ENCODE measurements at regions not wholly inside any gene's neighbourhood (a gene's known extent, or its start where the extent isn't known, plus 50 kb on each side); places are given as distances from the start of the nearest gene placed in this dataset.

DNA sequence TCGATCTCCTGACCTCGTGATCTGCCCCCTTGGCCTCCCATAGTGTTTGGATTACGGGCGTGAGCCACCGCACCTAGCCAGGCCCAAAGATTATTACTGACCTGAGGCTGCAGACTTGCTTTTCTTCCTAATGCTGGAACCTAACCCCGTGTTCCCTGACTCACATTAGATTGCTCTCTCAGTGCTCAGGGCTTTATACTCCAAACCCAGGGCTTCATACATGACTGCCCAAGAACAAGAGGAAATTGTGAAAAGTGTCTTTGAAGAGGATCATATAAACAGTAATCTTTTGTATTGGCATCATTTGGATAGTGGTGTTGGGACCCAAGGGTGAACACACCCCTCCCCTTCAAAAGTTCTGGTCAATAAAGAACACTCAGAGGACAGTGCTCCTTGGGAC is 233.3 kb upstream of the TAS2R1 start:
- H3K9ac ChIP-seq (ENCODE audit: low read depth in 1 of 2, low read length in 2 of 2): no peak overlapping the region
- H3K4me1 ChIP-seq (ENCODE audit: control insufficient read depth in 4 of 4, insufficient read depth in 4 of 4, low read length in 3 of 4): no peaks in the 10 kb centered on the region
- DNase-seq (ENCODE audit: low spot score): no peak
- H3K4me3 ChIP-seq (ENCODE audit: low read depth in 1 of 3, low read length in 3 of 3): no peak overlapping the region
- H3K36me3 ChIP-seq (ENCODE audit: control insufficient read depth in 4 of 4, insufficient read depth in 3 of 4, low read depth in 1 of 4, low read length in 3 of 4): no peaks in the 10 kb centered on the region
- peaks cover 3 to 11% (median 5%) of the 10 kb centered on the region in 4 donors for H3K9me3 ChIP-seq (ENCODE audit: control insufficient read depth in 4 of 4, low read length in 3 of 4)
- TF ChIP-seq, protein P1, sequence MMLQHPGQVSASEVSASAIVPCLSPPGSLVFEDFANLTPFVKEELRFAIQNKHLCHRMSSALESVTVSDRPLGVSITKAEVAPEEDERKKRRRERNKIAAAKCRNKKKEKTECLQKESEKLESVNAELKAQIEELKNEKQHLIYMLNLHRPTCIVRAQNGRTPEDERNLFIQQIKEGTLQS (IDR thresholded peaks at IDR 0.05): no peak
- no peak for TF ChIP-seq TAF1 (conservative IDR thresholded peaks at IDR 0.05)
- no peak for TF ChIP-seq JUND (IDR thresholded peaks at IDR 0.05)
- TF ChIP-seq GABPA (IDR thresholded peaks at IDR 0.05 in 1 of 2, conservative IDR thresholded peaks at IDR 0.05 in 1 of 2): no peak
- TF ChIP-seq HNF4A (conservative IDR thresholded peaks at IDR 0.05): no peak
- no peak for TF ChIP-seq RXRA (IDR thresholded peaks at IDR 0.05)
- no peak for TF ChIP-seq HNF4G (IDR thresholded peaks at IDR 0.05)
- TF ChIP-seq, protein P2, sequence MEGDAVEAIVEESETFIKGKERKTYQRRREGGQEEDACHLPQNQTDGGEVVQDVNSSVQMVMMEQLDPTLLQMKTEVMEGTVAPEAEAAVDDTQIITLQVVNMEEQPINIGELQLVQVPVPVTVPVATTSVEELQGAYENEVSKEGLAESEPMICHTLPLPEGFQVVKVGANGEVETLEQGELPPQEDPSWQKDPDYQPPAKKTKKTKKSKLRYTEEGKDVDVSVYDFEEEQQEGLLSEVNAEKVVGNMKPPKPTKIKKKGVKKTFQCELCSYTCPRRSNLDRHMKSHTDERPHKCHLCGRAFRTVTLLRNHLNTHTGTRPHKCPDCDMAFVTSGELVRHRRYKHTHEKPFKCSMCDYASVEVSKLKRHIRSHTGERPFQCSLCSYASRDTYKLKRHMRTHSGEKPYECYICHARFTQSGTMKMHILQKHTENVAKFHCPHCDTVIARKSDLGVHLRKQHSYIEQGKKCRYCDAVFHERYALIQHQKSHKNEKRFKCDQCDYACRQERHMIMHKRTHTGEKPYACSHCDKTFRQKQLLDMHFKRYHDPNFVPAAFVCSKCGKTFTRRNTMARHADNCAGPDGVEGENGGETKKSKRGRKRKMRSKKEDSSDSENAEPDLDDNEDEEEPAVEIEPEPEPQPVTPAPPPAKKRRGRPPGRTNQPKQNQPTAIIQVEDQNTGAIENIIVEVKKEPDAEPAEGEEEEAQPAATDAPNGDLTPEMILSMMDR (IDR thresholded peaks at IDR 0.05; ENCODE audit: low read depth, low read length, missing input control): no peak
- TF ChIP-seq NR2F2 (IDR thresholded peaks at IDR 0.05): no peak
- TF ChIP-seq EGR1 (IDR thresholded peaks at IDR 0.05; ENCODE audit: low read depth in 2 of 2): no peak
- WGBS: 85% methylated on average over 6 of the region's 6 CpGs
- no peak overlapping the region for H3K27ac ChIP-seq (ENCODE audit: low read depth in 1 of 2, low read length in 2 of 2)
- H3K27me3 ChIP-seq (ENCODE audit: control insufficient read depth in 4 of 4, insufficient read depth in 4 of 4, low read length in 3 of 4): peaks cover 0 to 3% (median 0%) of the 10 kb centered on the region in 4 donors

DNA sequence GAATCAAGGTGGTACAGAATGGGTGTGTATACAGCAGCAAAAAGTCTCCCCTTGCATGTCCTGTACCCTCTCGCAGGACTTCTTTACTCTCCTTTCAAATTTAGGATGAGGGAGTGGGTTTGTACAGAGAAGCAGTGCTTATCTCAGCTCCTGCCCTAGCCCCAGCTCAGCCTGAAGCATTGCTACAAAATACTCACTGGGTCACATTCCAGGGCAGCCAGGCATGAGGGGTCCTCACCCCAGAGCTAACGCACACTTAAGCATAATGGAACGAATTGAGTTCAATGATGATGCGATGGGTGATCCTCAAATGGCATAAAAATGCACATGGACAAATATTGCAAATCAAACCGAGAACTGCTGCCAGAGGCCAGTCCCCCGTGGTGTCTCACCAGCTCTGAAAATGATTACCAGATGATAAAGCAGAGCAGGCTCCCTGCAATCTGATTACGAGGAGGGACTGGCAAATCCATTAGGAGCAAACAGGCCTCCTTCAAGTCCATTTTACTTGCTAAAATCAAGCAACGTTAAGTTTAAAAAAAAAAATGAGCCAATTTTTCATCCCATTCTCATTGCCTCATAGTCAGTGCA is 231.6 kb upstream of the TAS2R1 start:
- H3K36me3 ChIP-seq (ENCODE audit: control insufficient read depth in 4 of 4, insufficient read depth in 3 of 4, low read depth in 1 of 4, low read length in 3 of 4): no peaks in the 10 kb centered on the region
- DNase-seq (ENCODE audit: low spot score): no peak
- H3K4me3 ChIP-seq (ENCODE audit: low read depth in 1 of 3, low read length in 3 of 3): no peak overlapping the region
- peaks cover 0 to 14% (median 4%) of the 10 kb centered on the region in 4 donors for H3K9me3 ChIP-seq (ENCODE audit: control insufficient read depth in 4 of 4, low read length in 3 of 4)
- H3K4me1 ChIP-seq (ENCODE audit: control insufficient read depth in 4 of 4, insufficient read depth in 4 of 4, low read length in 3 of 4): no peaks in the 10 kb centered on the region
- no peak overlapping the region for H3K27ac ChIP-seq (ENCODE audit: low read depth in 1 of 2, low read length in 2 of 2)
- no peak for TF ChIP-seq HNF4A (conservative IDR thresholded peaks at IDR 0.05)
- no peak for TF ChIP-seq FOXA1 (IDR thresholded peaks at IDR 0.05)
- no peak for TF ChIP-seq JUND (IDR thresholded peaks at IDR 0.05)
- TF ChIP-seq, protein P2 (IDR thresholded peaks at IDR 0.05; ENCODE audit: low read depth, low read length, missing input control): no peak
- no peak for TF ChIP-seq EGR1 (IDR thresholded peaks at IDR 0.05; ENCODE audit: low read depth in 2 of 2)
- H3K27me3 ChIP-seq (ENCODE audit: control insufficient read depth in 4 of 4, insufficient read depth in 4 of 4, low read length in 3 of 4): peaks cover 0 to 3% (median 0%) of the 10 kb centered on the region in 4 donors
- H3K9ac ChIP-seq (ENCODE audit: low read depth in 1 of 2, low read length in 2 of 2): no peak overlapping the region
- WGBS: 43% methylated on average over 8 of the region's 8 CpGs

DNA sequence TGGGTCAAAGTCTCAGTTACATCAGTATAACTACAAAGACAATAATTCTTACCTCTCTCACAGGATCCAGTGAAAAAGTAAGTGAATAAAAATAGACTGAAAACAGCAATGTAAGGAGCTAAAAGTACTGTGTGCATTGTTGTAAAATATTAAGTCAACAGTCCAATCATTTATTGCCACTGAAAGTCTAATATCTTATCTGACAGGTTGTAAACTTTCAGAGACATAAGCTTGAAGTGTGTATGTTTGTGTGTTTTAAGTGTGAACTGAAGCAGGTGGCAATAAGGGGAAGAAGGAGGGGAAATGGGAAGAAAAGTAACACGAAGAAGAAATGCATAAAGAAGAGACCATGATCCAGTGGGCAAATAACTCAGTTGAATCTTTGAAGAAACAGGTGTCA is 229.7 kb upstream of the TAS2R1 start:
- peaks cover 0 to 3% (median 0%) of the 10 kb centered on the region in 4 donors for H3K27me3 ChIP-seq (ENCODE audit: control insufficient read depth in 4 of 4, insufficient read depth in 4 of 4, low read length in 3 of 4)
- no peak overlapping the region for H3K9ac ChIP-seq (ENCODE audit: low read depth in 1 of 2, low read length in 2 of 2)
- no peak overlapping the region for H3K27ac ChIP-seq (ENCODE audit: low read depth in 1 of 2, low read length in 2 of 2)
- H3K4me3 ChIP-seq (ENCODE audit: low read depth in 1 of 3, low read length in 3 of 3): no peak overlapping the region
- WGBS: 45% methylated on average over 1 of the region's 1 CpG
- H3K36me3 ChIP-seq (ENCODE audit: control insufficient read depth in 4 of 4, insufficient read depth in 3 of 4, low read depth in 1 of 4, low read length in 3 of 4): no peaks in the 10 kb centered on the region
- TF ChIP-seq, protein P2 (IDR thresholded peaks at IDR 0.05; ENCODE audit: low read depth, low read length, missing input control): no peak
- TF ChIP-seq, protein P3, sequence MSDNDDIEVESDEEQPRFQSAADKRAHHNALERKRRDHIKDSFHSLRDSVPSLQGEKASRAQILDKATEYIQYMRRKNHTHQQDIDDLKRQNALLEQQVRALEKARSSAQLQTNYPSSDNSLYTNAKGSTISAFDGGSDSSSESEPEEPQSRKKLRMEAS (IDR thresholded peaks at IDR 0.05): no peak
- no peak for DNase-seq (ENCODE audit: low spot score)
- no peaks in the 10 kb centered on the region for H3K4me1 ChIP-seq (ENCODE audit: control insufficient read depth in 4 of 4, insufficient read depth in 4 of 4, low read length in 3 of 4)
- H3K9me3 ChIP-seq (ENCODE audit: control insufficient read depth in 4 of 4, low read length in 3 of 4): peaks cover 0 to 11% (median 1%) of the 10 kb centered on the region in 4 donors
